WTC11 (cell line): ENCODE measurements at regions not wholly inside any gene's neighbourhood (a gene's known extent, or its start where the extent isn't known, plus 50 kb on each side); places are given as distances from the start of the nearest gene placed in this dataset.

Experiments used
- ATAC-seq: fragments of 200-7000 bp; cut with Tn5 transposase; 2 replicates; pipeline ENCODE4 v1.10.0; 2021; ENCODE audit warnings: mild to moderate bottlenecking, moderate library complexity
- CTCF ChIA-PET: fragments of 300-600 bp; sonication (Branson Sonifier 250); formaldehyde crosslinking; loops from one replicate; lab custom pipeline; 2021; ENCODE audit warnings: antibody characterized with exemption; lab: Charles Lee
- POLR2A ChIA-PET: fragments of 350-600 bp; sonication (Branson Sonifier 250); formaldehyde crosslinking; loops from one replicate; lab custom pipeline; 2021; ENCODE audit warnings: antibody characterized with exemption; lab: Charles Lee
- DNase-seq: peaks from one replicate; pipeline ENCODE4 v3.0.0; 2021; ENCODE audit warnings: low spot score
- H3K27ac Mint-ChIP-seq: 2 replicates; pipeline ENCODE4 v1.8.0; 2021; ENCODE audit warnings: mixed read lengths
- H3K27me3 Mint-ChIP-seq: 2 replicates; pipeline ENCODE4 v1.8.0; 2021; ENCODE audit warnings: low read depth, mild to moderate bottlenecking, moderate library complexity, mixed read lengths
- H3K36me3 Mint-ChIP-seq: 2 replicates; pipeline ENCODE4 v1.8.0; 2021; ENCODE audit warnings: mixed read lengths
- H3K4me1 Mint-ChIP-seq: 2 replicates; pipeline ENCODE4 v1.8.0; 2022; ENCODE audit warnings: mixed read lengths
- H3K4me3 Mint-ChIP-seq: 2 replicates; pipeline ENCODE4 v1.8.0; 2021; ENCODE audit warnings: mild to moderate bottlenecking, moderate library complexity, mixed read lengths
- H3K9me3 Mint-ChIP-seq: 2 replicates; pipeline ENCODE4 v1.8.0; 2021; ENCODE audit warnings: mixed read lengths
- ATF1 ChIP-seq: sonication (generic); formaldehyde crosslinking; IDR thresholded peaks from 2 replicates; pipeline ENCODE4 v1.8.1; 2023; ENCODE audit warnings: mild to moderate bottlenecking, moderate library complexity, missing genetic modification reagents
- FOXP1 ChIP-seq: sonication (generic); formaldehyde crosslinking; IDR thresholded peaks from 2 replicates; pipeline ENCODE4 v1.8.0; 2022; ENCODE audit warnings: missing genetic modification reagents, mild to moderate bottlenecking, moderate library complexity, borderline replicate concordance
- SMAD4 ChIP-seq: sonication (generic); formaldehyde crosslinking; IDR thresholded peaks from 2 replicates; pipeline ENCODE4 v1.8.0; 2022; ENCODE audit warnings: mild to moderate bottlenecking, missing genetic modification reagents
- TP53 ChIP-seq: sonication (generic); formaldehyde crosslinking; IDR thresholded peaks from 2 replicates; pipeline ENCODE4 v1.8.1; 2023; ENCODE audit warnings: mild to moderate bottlenecking, missing genetic modification reagents
- ZBTB21 ChIP-seq: sonication (generic); formaldehyde crosslinking; IDR thresholded peaks from 2 replicates; pipeline ENCODE4 v1.8.1; 2023; ENCODE audit warnings: mild to moderate bottlenecking, missing genetic modification reagents, borderline replicate concordance
- ZNF423 ChIP-seq: fragments of 250-450 bp; sonication (Bioruptor Pico); IDR thresholded peaks from 2 replicates; pipeline ENCODE4 v2.1.2; 2022; ENCODE audit warnings: mild to moderate bottlenecking, moderate library complexity
- TF ChIP-seq, protein P1 (sequence below): fragments of 200-600 bp; IDR thresholded peaks from 2 replicates; pipeline ENCODE4 v1.8.0; 2022; ENCODE audit warnings: antibody characterized with exemption
- TF ChIP-seq, protein P2 (sequence below): sonication (generic); formaldehyde crosslinking; IDR thresholded peaks from 2 replicates; pipeline ENCODE4 v1.8.1; 2023; ENCODE audit warnings: mild to moderate bottlenecking, missing genetic modification reagents
- TF ChIP-seq, protein P3 (sequence below): sonication (generic); formaldehyde crosslinking; IDR thresholded peaks from 2 replicates; pipeline ENCODE4 v1.8.0; 2023; ENCODE audit warnings: missing genetic modification reagents, mild to moderate bottlenecking, borderline replicate concordance
- TF ChIP-seq, protein P4 (sequence below): sonication (generic); formaldehyde crosslinking; IDR thresholded peaks from 2 replicates; pipeline ENCODE4 v1.8.1; 2023; ENCODE audit warnings: mild to moderate bottlenecking, missing genetic modification reagents
- TF ChIP-seq, protein P5 (sequence below): fragments of 250-450 bp; sonication (Bioruptor Pico); conservative IDR thresholded peaks from 2 replicates; pipeline ENCODE4 v1.9.0; 2021; ENCODE audit warnings: mild to moderate bottlenecking
- TF ChIP-seq, protein P6 (sequence below): sonication (generic); formaldehyde crosslinking; IDR thresholded peaks from 2 replicates; pipeline ENCODE4 v1.8.0; 2022; ENCODE audit warnings: missing genetic modification reagents

DNA sequence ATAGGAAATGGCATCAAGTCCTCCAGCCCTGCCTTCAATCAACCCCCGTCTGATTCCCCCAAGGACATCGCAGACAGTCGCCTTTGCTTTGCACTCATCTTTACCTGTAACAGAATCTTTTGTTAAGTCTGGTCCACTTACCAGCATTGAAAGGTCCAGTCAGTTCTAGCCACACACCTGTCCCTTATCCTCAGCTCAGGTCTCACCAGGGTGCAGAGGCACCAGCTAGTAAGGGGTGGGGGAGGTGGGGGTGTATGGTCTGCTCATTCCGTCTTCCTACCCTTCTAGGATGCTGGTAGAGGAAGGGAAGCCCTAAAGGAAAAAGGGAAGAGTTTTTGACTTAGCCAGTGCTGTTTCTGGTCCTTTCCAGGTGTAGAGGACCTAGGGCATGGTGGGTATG, 427.7 kb downstream of the MATN1 start (continued):
- TF ChIP-seq FOXP1 (CRISPR knock-in tag) = no peak
- TF ChIP-seq, protein P1, sequence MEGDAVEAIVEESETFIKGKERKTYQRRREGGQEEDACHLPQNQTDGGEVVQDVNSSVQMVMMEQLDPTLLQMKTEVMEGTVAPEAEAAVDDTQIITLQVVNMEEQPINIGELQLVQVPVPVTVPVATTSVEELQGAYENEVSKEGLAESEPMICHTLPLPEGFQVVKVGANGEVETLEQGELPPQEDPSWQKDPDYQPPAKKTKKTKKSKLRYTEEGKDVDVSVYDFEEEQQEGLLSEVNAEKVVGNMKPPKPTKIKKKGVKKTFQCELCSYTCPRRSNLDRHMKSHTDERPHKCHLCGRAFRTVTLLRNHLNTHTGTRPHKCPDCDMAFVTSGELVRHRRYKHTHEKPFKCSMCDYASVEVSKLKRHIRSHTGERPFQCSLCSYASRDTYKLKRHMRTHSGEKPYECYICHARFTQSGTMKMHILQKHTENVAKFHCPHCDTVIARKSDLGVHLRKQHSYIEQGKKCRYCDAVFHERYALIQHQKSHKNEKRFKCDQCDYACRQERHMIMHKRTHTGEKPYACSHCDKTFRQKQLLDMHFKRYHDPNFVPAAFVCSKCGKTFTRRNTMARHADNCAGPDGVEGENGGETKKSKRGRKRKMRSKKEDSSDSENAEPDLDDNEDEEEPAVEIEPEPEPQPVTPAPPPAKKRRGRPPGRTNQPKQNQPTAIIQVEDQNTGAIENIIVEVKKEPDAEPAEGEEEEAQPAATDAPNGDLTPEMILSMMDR = no peak
- TF ChIP-seq, protein P2, sequence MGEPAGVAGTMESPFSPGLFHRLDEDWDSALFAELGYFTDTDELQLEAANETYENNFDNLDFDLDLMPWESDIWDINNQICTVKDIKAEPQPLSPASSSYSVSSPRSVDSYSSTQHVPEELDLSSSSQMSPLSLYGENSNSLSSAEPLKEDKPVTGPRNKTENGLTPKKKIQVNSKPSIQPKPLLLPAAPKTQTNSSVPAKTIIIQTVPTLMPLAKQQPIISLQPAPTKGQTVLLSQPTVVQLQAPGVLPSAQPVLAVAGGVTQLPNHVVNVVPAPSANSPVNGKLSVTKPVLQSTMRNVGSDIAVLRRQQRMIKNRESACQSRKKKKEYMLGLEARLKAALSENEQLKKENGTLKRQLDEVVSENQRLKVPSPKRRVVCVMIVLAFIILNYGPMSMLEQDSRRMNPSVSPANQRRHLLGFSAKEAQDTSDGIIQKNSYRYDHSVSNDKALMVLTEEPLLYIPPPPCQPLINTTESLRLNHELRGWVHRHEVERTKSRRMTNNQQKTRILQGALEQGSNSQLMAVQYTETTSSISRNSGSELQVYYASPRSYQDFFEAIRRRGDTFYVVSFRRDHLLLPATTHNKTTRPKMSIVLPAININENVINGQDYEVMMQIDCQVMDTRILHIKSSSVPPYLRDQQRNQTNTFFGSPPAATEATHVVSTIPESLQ = no peak
- TF ChIP-seq, protein P3, sequence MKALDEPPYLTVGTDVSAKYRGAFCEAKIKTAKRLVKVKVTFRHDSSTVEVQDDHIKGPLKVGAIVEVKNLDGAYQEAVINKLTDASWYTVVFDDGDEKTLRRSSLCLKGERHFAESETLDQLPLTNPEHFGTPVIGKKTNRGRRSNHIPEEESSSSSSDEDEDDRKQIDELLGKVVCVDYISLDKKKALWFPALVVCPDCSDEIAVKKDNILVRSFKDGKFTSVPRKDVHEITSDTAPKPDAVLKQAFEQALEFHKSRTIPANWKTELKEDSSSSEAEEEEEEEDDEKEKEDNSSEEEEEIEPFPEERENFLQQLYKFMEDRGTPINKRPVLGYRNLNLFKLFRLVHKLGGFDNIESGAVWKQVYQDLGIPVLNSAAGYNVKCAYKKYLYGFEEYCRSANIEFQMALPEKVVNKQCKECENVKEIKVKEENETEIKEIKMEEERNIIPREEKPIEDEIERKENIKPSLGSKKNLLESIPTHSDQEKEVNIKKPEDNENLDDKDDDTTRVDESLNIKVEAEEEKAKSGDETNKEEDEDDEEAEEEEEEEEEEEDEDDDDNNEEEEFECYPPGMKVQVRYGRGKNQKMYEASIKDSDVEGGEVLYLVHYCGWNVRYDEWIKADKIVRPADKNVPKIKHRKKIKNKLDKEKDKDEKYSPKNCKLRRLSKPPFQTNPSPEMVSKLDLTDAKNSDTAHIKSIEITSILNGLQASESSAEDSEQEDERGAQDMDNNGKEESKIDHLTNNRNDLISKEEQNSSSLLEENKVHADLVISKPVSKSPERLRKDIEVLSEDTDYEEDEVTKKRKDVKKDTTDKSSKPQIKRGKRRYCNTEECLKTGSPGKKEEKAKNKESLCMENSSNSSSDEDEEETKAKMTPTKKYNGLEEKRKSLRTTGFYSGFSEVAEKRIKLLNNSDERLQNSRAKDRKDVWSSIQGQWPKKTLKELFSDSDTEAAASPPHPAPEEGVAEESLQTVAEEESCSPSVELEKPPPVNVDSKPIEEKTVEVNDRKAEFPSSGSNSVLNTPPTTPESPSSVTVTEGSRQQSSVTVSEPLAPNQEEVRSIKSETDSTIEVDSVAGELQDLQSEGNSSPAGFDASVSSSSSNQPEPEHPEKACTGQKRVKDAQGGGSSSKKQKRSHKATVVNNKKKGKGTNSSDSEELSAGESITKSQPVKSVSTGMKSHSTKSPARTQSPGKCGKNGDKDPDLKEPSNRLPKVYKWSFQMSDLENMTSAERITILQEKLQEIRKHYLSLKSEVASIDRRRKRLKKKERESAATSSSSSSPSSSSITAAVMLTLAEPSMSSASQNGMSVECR (CRISPR knock-in tag) = no peak
- TF ChIP-seq, protein P4, sequence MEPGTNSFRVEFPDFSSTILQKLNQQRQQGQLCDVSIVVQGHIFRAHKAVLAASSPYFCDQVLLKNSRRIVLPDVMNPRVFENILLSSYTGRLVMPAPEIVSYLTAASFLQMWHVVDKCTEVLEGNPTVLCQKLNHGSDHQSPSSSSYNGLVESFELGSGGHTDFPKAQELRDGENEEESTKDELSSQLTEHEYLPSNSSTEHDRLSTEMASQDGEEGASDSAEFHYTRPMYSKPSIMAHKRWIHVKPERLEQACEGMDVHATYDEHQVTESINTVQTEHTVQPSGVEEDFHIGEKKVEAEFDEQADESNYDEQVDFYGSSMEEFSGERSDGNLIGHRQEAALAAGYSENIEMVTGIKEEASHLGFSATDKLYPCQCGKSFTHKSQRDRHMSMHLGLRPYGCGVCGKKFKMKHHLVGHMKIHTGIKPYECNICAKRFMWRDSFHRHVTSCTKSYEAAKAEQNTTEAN (CRISPR knock-in tag) = no peak
- no peak for TF ChIP-seq SMAD4

DNA sequence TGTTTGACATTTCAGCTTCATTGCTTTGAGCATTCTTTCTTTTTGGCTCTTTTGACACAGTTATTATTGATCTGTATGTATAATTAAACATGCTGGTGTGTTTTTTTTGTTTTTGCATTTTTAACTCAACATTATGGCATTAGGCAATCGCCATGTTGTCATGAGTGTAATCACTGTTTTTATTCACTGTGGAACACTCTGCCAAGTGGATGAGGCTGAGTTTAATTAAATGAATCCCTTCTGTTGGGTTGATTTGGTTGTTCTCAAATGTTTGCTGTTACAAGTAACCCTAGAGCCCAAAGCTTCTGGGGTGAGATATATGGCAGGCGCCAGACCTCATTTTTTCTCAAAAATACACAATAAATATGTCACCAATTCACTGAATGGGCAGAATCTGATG, 428.1 kb downstream of the MATN1 start:
- Mint-ChIP-seq H3K4me1 (no peaks in the 10 kb centered on the region), H3K27me3 (peaks cover 7% of the 10 kb centered on the region; the same call in 1 of the 2 replicates), H3K9me3 (peaks cover 51% of the 10 kb centered on the region), H3K36me3 (peaks cover 27% of the 10 kb centered on the region), H3K27ac (no peak overlapping the region), H3K4me3 (no peak overlapping the region)
- no peak for DNase-seq
- ChIA-PET POLR2A (no interaction called here), CTCF (no interaction called here)
- ATAC-seq = no peak
- TF ChIP-seq TP53 (CRISPR knock-in tag) (no peak), FOXP1 (CRISPR knock-in tag) (no peak)

DNA sequence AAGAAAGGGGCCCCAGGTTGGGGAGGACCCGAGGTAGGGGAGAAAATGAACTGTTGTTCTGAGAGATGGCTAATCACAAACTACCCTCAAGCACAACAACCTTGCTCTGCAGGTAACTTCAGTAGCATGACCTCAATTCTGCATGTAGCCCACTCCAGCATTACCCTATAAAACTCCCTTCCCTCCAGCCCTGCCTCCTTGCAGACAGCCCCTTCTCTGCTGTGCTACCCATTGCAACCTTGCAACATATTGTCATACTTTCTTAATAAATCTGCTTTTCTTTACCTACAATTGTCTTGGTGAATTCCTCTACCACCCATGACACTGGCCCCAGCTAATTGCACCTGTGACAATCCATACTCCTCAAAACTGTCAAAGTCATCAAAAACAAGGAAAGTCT, 428.9 kb downstream of the MATN1 start:
- DNase-seq (no peak), ATAC-seq (no peak)
- POLR2A ChIA-PET = no interaction called here
- Mint-ChIP-seq H3K4me1 (no peaks in the 10 kb centered on the region), H3K9me3 (peaks cover 51% of the 10 kb centered on the region), H3K27me3 (peaks cover 7% of the 10 kb centered on the region; the same call in 1 of the 2 replicates), H3K36me3 (peaks cover 27% of the 10 kb centered on the region), H3K27ac (no peak overlapping the region), H3K4me3 (no peak overlapping the region)
- CTCF ChIA-PET = no interaction called here
- TF ChIP-seq, protein P5, sequence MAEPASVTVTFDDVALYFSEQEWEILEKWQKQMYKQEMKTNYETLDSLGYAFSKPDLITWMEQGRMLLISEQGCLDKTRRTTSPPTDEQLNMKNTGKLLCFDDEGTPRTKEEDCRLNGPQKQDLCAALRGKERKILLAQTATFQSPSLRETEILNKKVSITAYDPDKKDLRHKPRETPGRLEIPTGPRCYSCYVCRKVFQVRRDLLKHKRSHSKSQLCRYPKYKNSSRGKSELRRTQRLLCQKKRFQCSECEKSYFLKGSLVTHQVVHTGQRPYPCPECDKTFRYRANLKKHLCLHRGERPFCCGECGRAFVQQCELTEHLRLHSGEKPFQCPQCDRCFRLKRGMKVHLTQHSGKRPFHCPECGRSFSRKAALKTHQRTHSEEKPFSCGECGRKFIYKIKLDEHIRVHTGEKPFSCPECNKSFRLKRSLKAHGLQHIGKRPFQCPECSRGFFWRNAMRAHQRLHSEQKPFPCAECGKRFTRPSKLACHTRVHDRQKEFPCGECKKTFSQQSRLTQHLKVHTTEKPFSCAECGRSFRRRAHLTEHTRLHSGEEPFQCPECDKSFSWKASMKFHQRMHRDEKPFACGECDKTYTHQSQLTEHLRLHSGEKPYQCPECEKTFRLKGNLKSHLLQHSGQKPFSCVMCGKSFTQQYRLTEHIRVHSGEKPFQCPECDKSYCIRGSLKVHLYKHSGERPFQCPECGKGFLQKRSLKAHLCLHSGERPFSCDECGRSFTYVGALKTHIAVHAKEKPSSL (CRISPR knock-in tag) = no peak
- TF ChIP-seq, protein P6, sequence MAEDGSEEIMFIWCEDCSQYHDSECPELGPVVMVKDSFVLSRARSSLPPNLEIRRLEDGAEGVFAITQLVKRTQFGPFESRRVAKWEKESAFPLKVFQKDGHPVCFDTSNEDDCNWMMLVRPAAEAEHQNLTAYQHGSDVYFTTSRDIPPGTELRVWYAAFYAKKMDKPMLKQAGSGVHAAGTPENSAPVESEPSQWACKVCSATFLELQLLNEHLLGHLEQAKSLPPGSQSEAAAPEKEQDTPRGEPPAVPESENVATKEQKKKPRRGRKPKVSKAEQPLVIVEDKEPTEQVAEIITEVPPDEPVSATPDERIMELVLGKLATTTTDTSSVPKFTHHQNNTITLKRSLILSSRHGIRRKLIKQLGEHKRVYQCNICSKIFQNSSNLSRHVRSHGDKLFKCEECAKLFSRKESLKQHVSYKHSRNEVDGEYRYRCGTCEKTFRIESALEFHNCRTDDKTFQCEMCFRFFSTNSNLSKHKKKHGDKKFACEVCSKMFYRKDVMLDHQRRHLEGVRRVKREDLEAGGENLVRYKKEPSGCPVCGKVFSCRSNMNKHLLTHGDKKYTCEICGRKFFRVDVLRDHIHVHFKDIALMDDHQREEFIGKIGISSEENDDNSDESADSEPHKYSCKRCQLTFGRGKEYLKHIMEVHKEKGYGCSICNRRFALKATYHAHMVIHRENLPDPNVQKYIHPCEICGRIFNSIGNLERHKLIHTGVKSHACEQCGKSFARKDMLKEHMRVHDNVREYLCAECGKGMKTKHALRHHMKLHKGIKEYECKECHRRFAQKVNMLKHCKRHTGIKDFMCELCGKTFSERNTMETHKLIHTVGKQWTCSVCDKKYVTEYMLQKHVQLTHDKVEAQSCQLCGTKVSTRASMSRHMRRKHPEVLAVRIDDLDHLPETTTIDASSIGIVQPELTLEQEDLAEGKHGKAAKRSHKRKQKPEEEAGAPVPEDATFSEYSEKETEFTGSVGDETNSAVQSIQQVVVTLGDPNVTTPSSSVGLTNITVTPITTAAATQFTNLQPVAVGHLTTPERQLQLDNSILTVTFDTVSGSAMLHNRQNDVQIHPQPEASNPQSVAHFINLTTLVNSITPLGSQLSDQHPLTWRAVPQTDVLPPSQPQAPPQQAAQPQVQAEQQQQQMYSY = no peak
- no peak for TF ChIP-seq ZNF423 (CRISPR knock-in tag)
- no peak for TF ChIP-seq ATF1 (CRISPR knock-in tag)
- TF ChIP-seq ZBTB21 (CRISPR knock-in tag) = no peak
